Suprapubic skin (tissue), 2 donors: ENCODE measurements at regions not wholly inside any gene's neighbourhood (a gene's known extent, or its start where the extent isn't known, plus 50 kb on each side); places are given as distances from the start of the nearest gene placed in this dataset.

Experiments used
- EP300 ChIP-seq: sonication (generic); formaldehyde crosslinking; IDR thresholded peaks from one replicate; pipeline ENCODE4 v1.6.1; 2017; ENCODE audit warnings: antibody characterized with exemption
- POLR2A ChIP-seq, 2 donors: fragments of 450-650 bp; IDR thresholded peaks; one replicate each; pipeline ENCODE4 v1.6.1; 2017; ENCODE audit warnings: antibody characterized with exemption in 2 of 2, mild to moderate bottlenecking in 2 of 2, moderate library complexity in 2 of 2

- TF ChIP-seq EP300 (no peak), POLR2A (IDR thresholded peaks at IDR 0.05) (no peak)
These were observed 848.0 kb upstream of the USP15 start for GRCh38 chr12:61412201-61412600.
